GM21786 (cell line): ENCODE measurements at regions not wholly inside any gene's neighbourhood (a gene's known extent, or its start where the extent isn't known, plus 50 kb on each side); places are given as distances from the start of the nearest gene placed in this dataset.
"Not testable (repeated sequence)": the region's sequence is repeated elsewhere in the genome, so short reads cannot be mapped to it uniquely, and the experiment has no call there.

Source experiments
- ATAC-seq: cut with Tn5 transposase; IDR thresholded peaks from one replicate; pipeline ENCODE4 v1.9.1; 2021; ENCODE audit not compliant: unreplicated experiment

DNA sequence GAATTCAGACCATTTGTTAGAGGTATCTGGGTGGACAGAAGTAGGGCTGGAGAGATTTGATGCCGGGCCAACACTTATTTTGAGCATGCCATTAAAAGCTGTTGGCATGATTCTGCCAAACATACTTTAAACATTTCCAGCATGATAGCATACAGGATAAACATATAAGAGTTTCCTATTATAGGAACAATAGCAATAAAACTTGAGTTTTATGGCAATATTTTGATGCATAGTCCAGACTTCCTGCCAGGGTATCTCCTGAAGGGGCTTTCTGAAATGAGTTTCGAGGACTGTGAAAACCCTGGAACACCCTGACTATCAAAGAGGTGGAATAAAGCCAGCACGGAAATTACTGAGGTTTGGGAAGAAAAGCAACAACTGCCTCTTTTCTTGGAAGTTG, 1398.0 kb upstream of the NXPH2 start:
- no peak for ATAC-seq

DNA sequence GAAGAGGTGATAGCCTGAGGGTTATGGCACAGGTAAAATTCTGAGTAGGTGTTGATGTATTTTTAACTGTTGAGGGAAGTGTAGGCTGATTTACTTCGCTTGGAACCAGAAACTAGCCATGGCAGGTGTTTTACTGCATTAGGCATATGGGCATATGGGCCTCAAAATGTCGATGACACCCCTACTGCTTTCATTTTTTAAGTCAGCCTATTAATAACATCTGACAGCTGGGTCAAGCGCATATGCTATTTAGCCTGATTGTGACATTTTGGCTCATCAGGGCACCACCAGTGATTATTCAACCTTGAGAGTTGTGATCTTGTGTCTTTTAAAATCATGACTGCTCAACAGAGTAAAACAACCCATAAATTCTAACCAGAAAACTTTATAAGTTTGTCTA, 1396.9 kb upstream of the NXPH2 start:
- no peak for ATAC-seq

DNA sequence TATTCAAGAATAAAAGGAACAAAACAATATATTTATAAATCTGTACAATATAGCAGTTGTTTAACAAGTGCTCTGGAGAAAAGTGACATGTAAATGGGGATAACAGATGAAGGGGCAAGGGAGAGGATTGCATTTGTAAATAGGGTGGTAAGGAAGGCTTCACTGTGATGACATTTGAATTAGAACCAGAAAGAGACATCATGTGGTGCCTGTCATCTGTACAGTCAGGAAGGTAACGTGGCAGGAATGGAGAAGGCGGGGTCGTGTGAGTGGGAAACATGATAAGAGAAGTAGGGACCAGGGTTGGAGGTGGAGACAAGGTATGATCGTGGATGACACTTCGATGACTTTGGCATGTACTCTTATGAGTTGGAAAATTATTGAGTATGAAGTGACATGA, 1393.6 kb upstream of the NXPH2 start:
- ATAC-seq = no peak

GRCh38 chr2:140164449-140164848, 1384.3 kb upstream of the NXPH2 start:
- ATAC-seq = no peak

DNA sequence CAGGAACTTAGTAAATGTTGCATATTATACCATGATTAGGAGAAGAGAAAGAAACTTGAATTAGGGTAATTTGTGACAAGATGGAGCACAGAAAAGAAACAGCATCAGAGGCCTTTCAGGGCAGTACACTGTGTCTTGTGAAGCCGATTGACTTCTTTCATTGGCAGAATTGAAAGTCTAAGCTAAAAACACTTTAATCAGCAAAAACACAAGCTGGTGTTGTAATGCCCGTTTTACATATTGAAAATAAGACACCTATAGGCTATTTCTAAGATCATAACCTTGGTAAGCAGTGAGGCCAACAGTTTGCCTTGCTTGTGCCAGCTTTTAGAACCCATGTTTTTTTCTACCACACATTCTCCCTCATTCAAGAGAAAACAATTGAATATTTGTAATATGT, 1378.1 kb upstream of the NXPH2 start:
- ATAC-seq = no peak

GRCh38 chr2:140157816-140158215, 1377.6 kb upstream of the NXPH2 start:
- ATAC-seq = no peak

- ATAC-seq = no peak
Measured at GRCh38 chr2:140154706-140155105, 1374.5 kb upstream of the NXPH2 start.

DNA sequence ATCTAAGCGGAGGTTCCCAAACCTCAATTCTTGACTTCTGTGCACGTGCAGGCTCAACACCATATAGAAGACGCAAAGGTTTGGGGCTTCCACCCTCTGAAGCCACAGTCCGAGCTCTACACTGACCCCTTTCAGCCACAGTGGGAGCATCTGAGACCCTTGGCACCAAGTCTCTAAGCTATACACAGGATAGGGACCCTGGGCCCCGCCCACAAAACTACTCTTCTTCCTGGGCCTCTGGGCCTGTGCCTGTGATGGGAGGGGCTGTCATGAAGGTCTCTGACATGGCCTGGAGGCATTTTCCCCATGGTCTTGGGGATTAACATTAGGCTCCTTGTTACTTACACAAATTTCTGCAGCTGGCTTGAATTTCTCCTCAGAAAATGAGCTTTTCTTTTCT, 1374.1 kb upstream of the NXPH2 start:
- ATAC-seq = no peak

DNA sequence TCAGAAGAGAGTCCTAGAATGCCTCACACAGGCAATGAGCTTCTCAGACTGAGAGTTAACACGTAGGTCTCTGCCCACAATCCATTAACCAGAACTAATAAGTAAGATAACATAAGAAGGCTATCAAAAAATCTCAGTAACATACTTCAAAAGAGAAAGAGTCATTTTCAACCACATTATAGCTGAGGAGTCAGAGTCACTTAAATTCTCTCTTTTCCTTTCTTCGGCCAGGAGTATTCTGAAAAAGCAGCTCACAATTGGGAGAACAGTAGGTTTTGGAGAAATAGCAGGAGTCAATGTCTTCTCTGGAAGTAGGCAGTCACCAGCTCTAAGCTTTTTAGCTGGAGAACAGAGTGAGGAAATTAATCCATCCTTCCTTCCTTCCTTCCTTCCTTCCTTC, 1364.4 kb upstream of the NXPH2 start:
- ATAC-seq = no peak

- no peak for ATAC-seq
Measured at GRCh38 chr2:140138736-140139135, 1358.5 kb upstream of the NXPH2 start.

DNA sequence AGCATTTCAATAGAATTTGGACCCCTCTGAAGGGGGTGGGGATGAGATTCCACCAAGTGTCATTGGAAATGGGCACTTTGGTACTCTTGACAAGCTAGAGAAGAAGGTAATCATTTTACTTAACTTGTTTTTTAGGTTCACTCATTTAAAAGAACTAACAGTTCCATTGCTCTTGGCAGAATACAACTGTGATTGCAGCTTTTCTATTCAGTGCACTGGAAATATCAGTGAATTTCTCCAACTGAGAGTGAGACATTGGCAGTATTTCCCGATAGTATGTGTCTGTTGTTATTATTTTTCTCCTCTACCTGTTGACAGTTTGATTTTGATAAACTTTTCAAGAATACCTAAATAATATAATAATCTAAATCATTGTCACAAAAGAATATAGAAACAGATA, 1356.7 kb upstream of the NXPH2 start:
- no peak for ATAC-seq

- ATAC-seq = no peak
Measured at GRCh38 chr2:140136366-140136765, 1356.2 kb upstream of the NXPH2 start.

GRCh38 chr2:140128909-140129308, 1348.7 kb upstream of the NXPH2 start:
- no peak for ATAC-seq

DNA sequence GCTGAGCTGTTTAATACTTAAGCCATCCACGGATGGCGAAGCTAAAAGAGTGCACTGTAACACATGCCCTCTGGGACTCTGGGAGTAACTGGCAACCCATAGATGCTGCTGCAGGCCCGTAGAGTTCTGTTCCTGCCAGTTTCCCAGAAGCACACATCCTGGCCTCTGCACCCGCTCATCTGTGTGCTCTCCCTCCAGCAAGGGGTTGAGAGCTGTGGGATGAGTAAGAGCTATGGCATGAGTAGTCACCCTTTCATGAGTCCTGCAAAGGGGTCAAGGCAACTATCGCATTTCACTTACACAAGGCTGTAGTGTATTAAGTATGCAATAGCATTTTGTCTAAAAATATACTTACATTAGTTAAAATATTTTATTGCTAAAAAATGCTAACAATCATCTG, 1341.8 kb upstream of the NXPH2 start:
- ATAC-seq = no peak

GRCh38 chr2:140117386-140117785, 1337.2 kb upstream of the NXPH2 start:
- no peak for ATAC-seq

DNA sequence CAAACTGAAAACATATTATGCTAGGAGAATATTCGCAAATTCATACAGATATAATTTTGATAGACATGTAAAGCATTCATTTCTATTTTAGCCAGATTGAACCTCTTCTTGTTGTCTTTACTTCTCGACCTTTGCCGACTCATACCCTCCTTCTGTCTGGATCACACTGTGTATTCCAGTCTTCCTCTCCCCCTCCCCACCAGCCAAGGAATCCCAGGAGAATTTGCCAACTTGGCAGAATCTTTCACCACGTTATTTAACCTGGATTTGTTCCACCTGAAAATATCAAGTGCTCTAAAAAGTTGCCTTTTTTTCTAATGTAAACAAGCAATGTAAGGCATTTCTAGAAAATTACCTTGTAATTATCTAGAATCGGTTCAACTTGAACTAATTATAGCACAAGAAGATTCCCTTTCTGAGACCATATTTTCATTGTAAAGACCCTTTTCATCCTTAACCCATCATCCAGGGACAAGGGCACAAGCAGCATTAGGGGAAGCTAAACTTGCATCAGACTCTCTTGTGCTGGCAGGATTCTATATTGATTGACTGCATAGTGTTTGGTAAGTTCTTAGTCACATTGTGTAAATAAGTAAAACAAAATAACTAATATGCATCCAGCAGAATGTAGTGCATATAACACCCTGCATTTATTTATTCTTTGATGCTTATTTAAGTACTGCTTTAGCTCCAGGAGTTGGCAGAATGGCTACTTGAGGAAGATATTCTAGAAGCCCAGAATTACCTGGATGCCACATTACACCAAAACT, 1328.7 kb upstream of the NXPH2 start:
- ATAC-seq = no peak

GRCh38 chr2:140091926-140092325, 1311.7 kb upstream of the NXPH2 start:
- ATAC-seq = no peak

DNA sequence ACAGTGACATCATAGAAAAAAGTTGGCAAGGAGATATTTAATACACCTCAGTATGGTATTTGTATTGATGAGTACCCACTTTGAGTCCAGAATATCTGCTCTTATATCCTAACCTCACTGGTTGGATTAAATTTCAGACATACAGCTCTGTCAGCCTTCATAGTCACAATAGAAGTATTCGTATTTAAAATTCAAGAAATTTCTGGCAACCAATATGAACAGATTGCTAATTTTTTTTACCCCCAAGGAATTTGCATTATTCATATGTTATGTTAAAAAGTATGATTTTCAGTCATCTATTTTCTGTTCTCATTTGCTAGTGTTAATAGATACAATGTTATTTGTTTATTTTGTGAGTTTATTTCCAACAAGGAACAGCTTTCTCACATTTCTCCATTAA, 1306.8 kb upstream of the NXPH2 start:
- ATAC-seq = no peak

DNA sequence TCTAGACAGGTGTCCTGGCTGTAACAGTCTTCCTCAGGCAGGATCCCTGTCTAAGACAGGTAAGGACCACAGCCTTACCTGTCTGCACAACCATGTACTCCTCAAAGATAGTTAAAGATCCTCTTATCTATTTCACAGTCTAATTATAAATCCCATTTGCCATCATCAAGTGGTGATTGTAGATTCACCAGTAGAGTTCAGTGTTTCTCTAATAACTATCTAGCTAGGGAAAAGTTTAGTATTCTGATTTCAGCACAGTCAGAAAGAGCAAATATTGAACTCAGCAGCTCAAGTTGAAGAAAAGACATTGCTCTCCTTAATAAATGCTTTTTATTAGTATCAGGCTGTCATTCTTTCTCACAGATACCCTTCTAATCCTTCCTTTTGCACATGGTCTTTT, 1305.5 kb upstream of the NXPH2 start:
- no peak for ATAC-seq

- no peak for ATAC-seq
Measured at GRCh38 chr2:140079038-140079437, 1298.8 kb upstream of the NXPH2 start.

DNA sequence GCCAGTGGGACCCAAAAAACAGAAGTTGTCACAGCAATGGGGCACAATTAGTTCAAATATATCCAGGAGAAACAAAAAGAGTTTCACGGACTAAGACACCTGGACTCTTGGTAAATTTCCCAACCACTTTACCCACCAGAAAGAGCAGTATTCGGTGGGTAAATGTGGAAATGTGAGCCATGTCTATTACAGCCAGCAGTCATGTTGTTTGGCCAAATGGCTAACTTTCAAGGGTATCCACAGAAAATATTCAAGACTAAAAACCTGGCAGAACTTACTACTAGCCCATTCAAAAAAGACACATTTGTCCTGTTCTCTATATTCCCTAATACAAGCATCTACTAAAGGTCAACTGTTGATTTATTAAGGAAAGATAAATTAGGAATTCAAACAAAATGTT, 1296.0 kb upstream of the NXPH2 start:
- no peak for ATAC-seq

DNA sequence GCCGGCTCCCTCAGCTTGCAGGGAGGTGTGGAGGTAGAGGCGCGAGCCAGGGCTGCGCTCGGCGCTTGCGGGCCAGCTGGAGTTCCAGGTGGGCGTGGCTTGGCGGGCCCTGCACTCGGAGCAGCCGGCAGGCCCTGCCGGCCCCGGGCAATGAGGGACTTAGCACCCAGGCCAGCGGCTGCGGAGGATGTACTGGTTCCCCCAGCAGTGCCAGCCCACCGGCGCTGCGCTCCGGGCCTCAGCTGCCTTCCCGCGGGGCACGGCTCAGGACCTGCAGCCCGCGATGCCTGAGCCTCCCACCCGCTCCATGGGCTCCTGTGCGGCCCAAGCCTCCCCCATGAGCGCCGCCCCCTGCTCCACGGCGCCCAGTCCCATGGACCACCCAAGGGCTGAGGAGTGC, 1293.6 kb upstream of the NXPH2 start:
- ATAC-seq = not testable (repeated sequence)

GRCh38 chr2:140067661-140068060, 1287.5 kb upstream of the NXPH2 start:
- ATAC-seq = no peak
